ENCODE measurements at regions not wholly inside any gene's neighbourhood (a gene's known extent, or its start where the extent isn't known, plus 50 kb on each side); places are given as distances from the start of the nearest gene placed in this dataset.

- Histone ChIP-seq H4K20me1 (ENCODE audit: insufficient read depth) (no peaks in the 10 kb centered on the region), H3K27ac (ENCODE audit: low read depth in 2 of 2, low read length in 1 of 2) (no peak overlapping the region), H3K9ac (no peak overlapping the region), H3K4me3 (ENCODE audit: low read depth in 2 of 2, low read length in 1 of 2) (no peak overlapping the region), H2AFZ (ENCODE audit: low read depth) (no peak overlapping the region), H3K9me2 (no peaks in the 10 kb centered on the region), H3K9me3 (no peaks in the 10 kb centered on the region), H3K4me2 (no peak overlapping the region), H3K36me3 (replicated peaks in 1 of 2; ENCODE audit: control insufficient read depth in 1 of 2, insufficient read depth in 2 of 2, low read length in 1 of 2) (no peaks in the 10 kb centered on the region), H3K4me1 (ENCODE audit: control insufficient read depth in 1 of 2, insufficient read depth in 2 of 2, low read depth in 1 of 2, low read length in 1 of 2) (peaks cover 0 to 12% of the 10 kb centered on the region in 2 experiments; a peak in 1 of 4 replicates), H3F3A (replicated peaks; ENCODE audit: insufficient read depth) (peaks cover 4% of the 10 kb centered on the region), H3K27me3 (ENCODE audit: insufficient read depth) (no peaks in the 10 kb centered on the region), H3K79me2 (ENCODE audit: insufficient read depth) (no peaks in the 10 kb centered on the region)
- TF ChIP-seq NFIC (IDR thresholded peaks at IDR 0.05; ENCODE audit: borderline replicate concordance) (no peak), CTCF (IDR thresholded peaks at IDR 0.05) (no peak), SMC3 (IDR thresholded peaks at IDR 0.05; ENCODE audit: low read depth, low read length) (no peak), RAD21 (IDR thresholded peaks at IDR 0.05; ENCODE audit: low read length) (no peak), RCOR1 (IDR thresholded peaks at IDR 0.05; ENCODE audit: low read length) (no peak), EP300 (IDR thresholded peaks at IDR 0.05; ENCODE audit: borderline replicate concordance in 1 of 2, low read depth in 1 of 2, low read length in 1 of 2) (no peak), RFX5 (IDR thresholded peaks at IDR 0.05; ENCODE audit: low read length) (no peak), MXI1 (IDR thresholded peaks at IDR 0.05; ENCODE audit: low read depth, low read length) (no peak), RXRA (IDR thresholded peaks at IDR 0.05; ENCODE audit: borderline replicate concordance, low read depth) (no peak), ELF1 (IDR thresholded peaks at IDR 0.05) (no peak), IRF3 (IDR thresholded peaks at IDR 0.05; ENCODE audit: low read depth, low read length) (no peak), ZBTB33 (IDR thresholded peaks at IDR 0.05; ENCODE audit: borderline replicate concordance, low read depth) (no peak), PBX3 (IDR thresholded peaks at IDR 0.05) (no peak), TCF12 (IDR thresholded peaks at IDR 0.05) (no peak), FOXM1 (IDR thresholded peaks at IDR 0.05; ENCODE audit: low read depth) (no peak), CHD2 (IDR thresholded peaks at IDR 0.05; ENCODE audit: low read length, partially characterized antibody) (no peak), FOSL2 (IDR thresholded peaks at IDR 0.05; ENCODE audit: borderline replicate concordance, low read depth) (no peak), EZH2phosphoT487 (IDR thresholded peaks at IDR 0.05; ENCODE audit: borderline replicate concordance, low read depth) (no peak)
- no peak for DNase-seq
- WGBS (ENCODE audit: low lambda C conversion rate): 71% methylated on average over 5 of the region's 5 CpGs
- ChIA-PET CTCF (interaction anchor here (1.4 to 1.8 kb wide), 3 partner anchors 12 to 78 kb away, joined by 5 to 7 read pairs (median 5); no protein-coding TSS in a partner anchor), POLR2A (no interaction called here)
Measured at GRCh38 chr13:72567566-72567965, 159.9 kb downstream of the MZT1 start.

All from SK-N-SH (cell line).